GM21447 (cell line): ENCODE measurements at regions not wholly inside any gene's neighbourhood (a gene's known extent, or its start where the extent isn't known, plus 50 kb on each side); places are given as distances from the start of the nearest gene placed in this dataset.
A peak's percentile ranks its signal among the peaks of the same experiment; 100 is the strongest.

Experiments used
- ATAC-seq: cut with Tn5 transposase; IDR thresholded peaks from one replicate; pipeline ENCODE4 v1.9.1; 2021; ENCODE audit not compliant: unreplicated experiment

- ATAC-seq = no peak
Observed at GRCh38 chr15:95972041-95972553, 358.4 kb upstream of the NR2F2 start.

DNA sequence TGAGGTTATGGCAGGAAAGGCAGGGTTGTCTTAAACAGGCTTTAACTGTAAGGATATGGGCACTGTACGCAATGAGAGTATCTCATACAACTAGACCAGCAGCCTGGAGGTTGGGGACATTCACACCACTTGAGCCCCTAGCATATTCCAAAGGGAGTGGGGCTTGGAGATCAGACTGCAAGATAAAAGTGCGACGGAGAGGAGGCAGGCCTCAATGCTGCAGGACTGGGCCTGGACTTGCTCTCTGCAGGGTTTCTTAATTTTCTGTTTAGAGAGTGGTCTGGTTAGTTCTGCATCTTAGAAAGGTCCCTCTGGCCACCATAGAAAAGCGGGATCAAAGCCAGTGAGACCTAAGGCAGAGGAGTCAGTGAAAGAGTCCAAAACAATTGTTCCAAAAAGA, 357.7 kb upstream of the NR2F2 start:
- no peak for ATAC-seq

DNA sequence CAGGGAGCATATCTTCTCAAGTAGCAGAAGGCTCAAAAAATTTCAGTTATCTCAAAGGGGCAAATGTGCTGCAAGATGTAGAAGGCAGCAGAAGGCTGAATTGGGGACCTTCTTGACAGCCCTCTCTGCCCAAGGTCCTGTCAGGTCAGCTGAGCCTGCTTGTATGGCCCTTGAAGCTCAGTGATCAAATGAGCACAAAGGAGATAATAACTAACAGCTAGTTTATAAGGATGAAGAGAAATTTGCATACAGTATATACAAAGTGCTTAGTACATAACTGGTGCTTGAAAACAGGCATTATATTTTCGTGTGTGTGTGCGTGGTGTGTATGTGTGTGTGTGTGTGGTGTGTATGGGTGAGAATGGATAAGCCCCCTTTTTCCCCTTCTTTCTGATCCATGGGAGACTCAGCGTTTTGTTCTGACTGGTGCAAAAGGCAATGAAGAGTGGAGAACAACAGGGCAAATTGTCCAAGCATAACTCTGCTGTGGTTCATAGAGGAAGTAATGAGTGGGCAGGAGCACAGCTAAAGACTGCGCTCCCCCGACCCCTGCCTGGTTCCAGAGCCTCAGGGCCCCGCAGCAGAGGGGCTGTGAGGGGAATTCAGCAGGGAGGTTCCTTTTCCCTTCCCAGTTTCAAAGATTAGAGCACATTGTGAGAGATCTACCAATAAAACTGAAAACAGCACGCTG, 356.8 kb upstream of the NR2F2 start:
- peak; percentile 72 for ATAC-seq

- peak; percentile 60 for ATAC-seq
Observed at GRCh38 chr15:95975212-95975611, 355.3 kb upstream of the NR2F2 start.

DNA sequence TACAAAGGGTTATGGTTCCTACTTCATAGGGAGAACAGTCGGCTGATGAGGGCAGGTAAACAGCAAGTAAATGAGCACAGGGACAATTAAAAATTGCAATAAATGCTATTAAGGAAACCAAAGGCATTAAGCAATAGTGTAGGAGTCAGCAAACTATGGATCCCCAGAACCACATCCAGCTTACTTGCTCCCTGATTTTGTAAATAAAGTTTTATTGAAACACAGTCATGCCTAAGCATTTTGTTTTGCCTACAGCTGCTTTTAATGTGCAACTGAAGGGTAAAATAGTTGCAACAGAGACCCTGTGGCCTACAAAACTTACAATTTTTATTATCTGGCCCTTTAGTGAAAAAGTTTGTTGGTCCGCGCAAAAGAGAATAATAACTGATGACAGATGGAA, 351.2 kb upstream of the NR2F2 start:
- ATAC-seq = no peak

- ATAC-seq = no peak
Observed at GRCh38 chr15:95981209-95981608, 349.3 kb upstream of the NR2F2 start.

- ATAC-seq = no peak
Observed at GRCh38 chr15:95987299-95987698, 343.2 kb upstream of the NR2F2 start.

DNA sequence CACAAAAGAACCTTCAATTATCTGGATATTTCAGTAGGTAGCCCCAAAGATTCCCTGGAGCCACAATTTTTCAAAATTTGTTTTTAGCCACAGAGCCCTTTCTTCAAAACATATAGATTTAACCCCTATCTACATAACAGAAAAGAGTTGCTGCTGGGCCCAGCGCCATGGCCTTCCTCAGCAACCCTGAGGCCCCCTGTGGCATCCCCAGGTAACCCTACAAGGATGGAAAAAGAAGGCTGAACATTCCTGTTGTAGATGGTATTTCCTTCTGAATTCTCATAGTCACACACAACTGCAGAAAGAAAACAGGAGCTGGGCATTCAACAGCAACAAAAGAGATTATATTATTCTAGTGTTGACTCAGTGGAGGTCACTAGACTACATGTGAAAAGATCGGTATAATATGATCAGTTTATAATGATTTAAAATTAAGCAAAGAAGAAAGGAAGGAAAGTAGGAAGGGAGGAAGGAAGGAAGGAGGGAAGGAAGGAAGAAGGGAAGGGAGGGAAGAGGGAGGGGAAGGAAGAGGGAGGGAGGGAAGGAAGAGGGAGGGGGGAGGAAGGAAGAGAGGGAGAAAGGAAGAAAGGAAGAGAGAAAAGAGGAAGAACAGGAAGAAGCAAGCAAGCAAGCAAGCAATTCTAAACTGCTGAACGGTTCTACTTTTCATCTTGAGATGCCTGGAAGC, 342.5 kb upstream of the NR2F2 start:
- no peak for ATAC-seq

- no peak for ATAC-seq
Observed at GRCh38 chr15:95988574-95988887, 342.0 kb upstream of the NR2F2 start.

- no peak for ATAC-seq
Observed at GRCh38 chr15:95989392-95989791, 341.1 kb upstream of the NR2F2 start.

- no peak for ATAC-seq
Observed at GRCh38 chr15:95990833-95991232, 339.7 kb upstream of the NR2F2 start.

- no peak for ATAC-seq
Observed at GRCh38 chr15:95994418-95994817, 336.1 kb upstream of the NR2F2 start.

GRCh38 chr15:95995375-95996168, 334.9 kb upstream of the NR2F2 start:
- no peak for ATAC-seq

DNA sequence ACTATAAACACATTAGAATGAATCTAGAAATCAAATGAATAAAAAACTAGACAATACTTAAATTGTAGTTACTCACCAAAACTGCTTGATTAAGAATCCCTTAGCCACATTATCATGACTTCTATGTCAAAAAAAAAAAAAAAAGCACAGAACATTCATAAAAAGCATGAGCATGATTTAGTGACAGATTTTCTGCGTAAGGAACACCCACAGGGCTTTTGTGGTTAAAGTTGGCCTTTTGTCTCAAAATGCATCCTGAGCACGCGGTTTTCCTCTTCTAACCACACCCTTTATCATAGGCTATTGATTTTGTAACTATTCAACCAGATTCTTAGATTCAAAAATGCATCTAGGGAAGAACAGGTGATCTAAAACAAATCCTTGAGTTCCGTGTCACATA, 334.0 kb upstream of the NR2F2 start:
- no peak for ATAC-seq

DNA sequence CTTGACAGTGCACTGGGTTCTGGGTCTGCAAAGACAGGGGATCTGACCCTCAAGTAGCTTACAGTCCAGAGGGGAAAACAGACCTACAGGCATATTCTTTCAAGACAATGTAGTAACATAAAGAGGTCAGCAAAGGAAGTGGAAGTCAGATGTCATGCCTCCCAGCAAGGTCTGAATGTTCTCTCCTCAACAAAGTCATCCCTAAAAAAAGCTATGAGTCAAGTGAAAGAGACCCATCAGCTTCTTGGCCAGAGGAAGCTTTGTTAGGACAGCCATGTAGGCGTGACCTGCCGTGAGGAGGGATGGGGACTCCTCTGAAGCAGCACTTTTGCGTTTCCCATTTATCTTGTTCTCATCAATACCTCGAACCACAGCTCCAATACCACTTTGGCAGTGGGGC, 331.6 kb upstream of the NR2F2 start:
- ATAC-seq = no peak

DNA sequence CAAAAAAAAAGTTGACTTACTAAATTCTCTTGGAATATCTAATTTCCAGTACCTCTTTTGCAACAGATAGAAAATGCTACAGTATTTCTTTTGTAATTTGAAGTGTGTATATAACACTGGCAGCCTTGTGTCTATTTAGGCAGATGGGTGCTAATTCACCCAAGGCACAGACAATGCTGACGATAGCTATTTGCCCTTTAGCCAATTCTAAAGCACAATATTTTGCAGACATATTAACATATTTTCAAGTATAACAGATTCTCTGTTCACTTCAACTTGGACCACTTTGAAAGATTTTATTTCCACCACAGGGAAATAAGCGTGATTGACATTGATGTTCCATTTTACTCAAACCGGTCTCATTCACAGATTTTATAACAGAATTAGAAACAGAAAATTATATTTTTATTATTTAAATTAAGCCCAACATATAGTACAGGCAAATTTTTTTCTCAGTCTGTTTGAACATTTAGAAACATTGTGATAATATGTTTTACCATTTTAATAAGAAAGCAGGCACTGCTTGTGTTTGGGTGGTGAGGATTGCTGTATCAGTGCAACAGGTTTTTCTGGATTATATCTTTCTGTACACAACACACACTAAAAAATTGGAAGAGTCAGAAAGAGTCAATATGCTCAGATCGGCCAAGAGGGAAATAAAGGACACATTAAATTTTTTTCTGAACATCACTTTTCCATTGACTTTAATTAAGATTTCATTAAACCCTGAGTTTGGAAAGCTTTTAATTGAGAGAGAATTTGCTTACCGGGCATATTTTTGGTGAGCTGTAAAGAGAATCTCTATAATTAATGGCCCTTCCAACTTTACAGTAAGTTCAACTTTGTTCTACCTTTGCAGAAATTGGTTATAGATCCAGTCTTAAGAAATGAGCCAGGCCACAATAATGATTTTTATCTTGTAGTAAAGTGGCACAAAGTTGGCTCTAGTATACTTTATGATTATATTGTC, 327.3 kb upstream of the NR2F2 start:
- no peak for ATAC-seq

- no peak for ATAC-seq
Observed at GRCh38 chr15:96005906-96006305, 324.6 kb upstream of the NR2F2 start.

DNA sequence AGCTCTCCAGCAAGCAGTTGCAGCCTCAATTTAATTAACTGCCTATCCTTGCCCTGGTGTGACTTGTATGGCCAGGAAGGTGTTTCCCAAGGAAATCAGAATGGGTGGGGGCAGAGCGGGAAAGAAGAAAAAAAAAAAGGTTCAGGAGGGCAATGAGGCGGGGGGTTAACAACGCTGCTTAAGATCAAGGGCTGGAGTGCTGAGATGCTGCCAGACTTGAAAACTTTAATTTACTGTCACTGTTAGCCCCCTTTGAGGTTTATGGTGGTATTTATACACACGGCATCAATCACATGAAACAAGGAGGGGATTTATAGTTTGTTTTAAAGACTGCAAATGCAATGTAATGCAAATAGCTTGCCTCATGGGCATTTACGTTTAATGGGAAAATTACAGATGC, 319.4 kb upstream of the NR2F2 start:
- no peak for ATAC-seq

GRCh38 chr15:96014939-96015338, 315.6 kb upstream of the NR2F2 start:
- ATAC-seq = no peak

- ATAC-seq = no peak
Observed at GRCh38 chr15:96019114-96019513, 311.4 kb upstream of the NR2F2 start.

DNA sequence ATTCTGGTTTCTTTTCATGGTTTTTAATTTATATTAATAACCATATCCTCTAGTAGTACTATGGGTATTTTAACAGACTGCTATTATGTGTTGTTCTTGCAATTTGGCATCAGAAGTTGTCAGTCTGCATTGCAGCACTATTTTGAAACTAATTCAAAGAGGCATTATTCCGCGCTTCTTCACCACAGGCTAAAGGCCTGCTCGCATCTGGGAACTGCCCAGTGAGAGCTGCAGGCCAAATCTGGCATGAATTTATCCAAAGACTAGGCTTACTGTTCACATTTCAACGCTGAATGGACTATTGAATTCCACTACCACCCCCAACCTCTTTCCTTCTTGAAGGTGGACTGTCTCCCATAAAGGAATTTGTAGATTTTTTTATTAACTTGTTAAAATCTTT, 310.4 kb upstream of the NR2F2 start:
- ATAC-seq = no peak
